GM13976 (cell line): ENCODE measurements at regions not wholly inside any gene's neighbourhood (a gene's known extent, or its start where the extent isn't known, plus 50 kb on each side); places are given as distances from the start of the nearest gene placed in this dataset.

ENCODE experiments used
- DNase-seq: peaks from one replicate; pipeline ENCODE4 v3.0.0; 2012; ENCODE audit warnings: low spot score
- in situ Hi-C: fragments of 300-500 bp; cut with MboI; formaldehyde crosslinking; loops from one replicate; pipeline ENCODE4 v1.12.0; 2022; ENCODE audit warnings: low sequenced_read_pairs, mixed read lengths, inconsistent platforms; ENCODE audit not compliant: unreplicated experiment
- TF ChIP-seq, protein P1 (sequence below): IDR thresholded peaks from 2 replicates; pipeline ENCODE4 v1.5.1; 2012; ENCODE audit warnings: borderline replicate concordance, mild to moderate bottlenecking; ENCODE audit not compliant: insufficient read depth; ENCODE audit errors: extremely low read depth, missing control alignments, control extremely low read depth

DNA sequence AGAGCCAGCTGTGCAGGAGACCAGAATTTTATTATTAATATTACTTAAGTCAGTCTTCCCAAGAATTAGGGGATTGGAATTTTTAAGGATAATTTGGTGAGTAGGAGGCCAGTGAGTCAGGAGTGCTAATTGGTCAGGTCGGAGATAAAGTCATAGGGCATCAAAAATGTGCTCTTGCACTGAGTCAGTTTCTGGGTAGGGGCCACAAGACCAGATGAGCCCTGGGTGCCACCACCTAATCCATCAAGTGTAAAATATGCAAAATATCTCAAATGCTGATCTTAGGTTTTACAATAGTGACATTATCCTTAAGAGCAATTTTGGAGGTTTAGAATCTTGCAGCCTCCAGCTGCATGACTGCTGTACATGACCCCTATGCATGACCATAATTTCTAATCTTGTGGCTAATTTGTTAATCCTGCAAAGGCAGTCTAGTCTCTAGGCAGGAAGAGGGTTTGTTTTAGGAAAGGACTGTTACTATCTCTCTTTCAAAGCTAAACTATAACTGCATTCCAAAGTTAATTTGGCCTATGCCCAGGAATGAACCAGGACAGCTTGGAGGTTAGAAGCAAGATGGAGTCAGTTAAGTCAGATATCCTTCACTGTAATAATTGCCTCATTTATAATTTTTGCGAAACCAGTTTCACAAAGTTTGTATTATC, 215.9 kb downstream of the RNF152 start:
- TF ChIP-seq, protein P1, sequence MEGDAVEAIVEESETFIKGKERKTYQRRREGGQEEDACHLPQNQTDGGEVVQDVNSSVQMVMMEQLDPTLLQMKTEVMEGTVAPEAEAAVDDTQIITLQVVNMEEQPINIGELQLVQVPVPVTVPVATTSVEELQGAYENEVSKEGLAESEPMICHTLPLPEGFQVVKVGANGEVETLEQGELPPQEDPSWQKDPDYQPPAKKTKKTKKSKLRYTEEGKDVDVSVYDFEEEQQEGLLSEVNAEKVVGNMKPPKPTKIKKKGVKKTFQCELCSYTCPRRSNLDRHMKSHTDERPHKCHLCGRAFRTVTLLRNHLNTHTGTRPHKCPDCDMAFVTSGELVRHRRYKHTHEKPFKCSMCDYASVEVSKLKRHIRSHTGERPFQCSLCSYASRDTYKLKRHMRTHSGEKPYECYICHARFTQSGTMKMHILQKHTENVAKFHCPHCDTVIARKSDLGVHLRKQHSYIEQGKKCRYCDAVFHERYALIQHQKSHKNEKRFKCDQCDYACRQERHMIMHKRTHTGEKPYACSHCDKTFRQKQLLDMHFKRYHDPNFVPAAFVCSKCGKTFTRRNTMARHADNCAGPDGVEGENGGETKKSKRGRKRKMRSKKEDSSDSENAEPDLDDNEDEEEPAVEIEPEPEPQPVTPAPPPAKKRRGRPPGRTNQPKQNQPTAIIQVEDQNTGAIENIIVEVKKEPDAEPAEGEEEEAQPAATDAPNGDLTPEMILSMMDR, result no peak
- no peak for DNase-seq
- in situ Hi-C loops, result no loop called here

DNA sequence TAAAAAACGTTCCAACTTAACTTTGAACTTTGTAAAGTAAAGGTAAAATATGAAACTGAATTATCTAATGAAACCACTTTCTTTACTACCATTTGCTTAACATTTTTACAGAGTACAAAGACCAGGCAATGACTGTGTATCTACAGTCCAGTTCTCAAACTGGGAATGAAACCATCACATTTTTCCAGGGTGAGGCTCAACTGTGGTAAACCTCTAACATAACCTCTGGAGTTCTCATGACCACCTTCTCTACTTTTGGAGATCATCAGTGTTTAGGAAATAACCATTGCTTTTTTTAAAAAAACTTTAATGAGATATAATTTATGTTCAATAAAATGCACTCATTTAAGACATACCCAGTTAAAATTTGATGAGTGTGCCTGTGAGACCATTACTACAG, 223.5 kb downstream of the RNF152 start:
- no peak for DNase-seq
- TF ChIP-seq, protein P1, result no peak
- in situ Hi-C loops, result no loop called here

DNA sequence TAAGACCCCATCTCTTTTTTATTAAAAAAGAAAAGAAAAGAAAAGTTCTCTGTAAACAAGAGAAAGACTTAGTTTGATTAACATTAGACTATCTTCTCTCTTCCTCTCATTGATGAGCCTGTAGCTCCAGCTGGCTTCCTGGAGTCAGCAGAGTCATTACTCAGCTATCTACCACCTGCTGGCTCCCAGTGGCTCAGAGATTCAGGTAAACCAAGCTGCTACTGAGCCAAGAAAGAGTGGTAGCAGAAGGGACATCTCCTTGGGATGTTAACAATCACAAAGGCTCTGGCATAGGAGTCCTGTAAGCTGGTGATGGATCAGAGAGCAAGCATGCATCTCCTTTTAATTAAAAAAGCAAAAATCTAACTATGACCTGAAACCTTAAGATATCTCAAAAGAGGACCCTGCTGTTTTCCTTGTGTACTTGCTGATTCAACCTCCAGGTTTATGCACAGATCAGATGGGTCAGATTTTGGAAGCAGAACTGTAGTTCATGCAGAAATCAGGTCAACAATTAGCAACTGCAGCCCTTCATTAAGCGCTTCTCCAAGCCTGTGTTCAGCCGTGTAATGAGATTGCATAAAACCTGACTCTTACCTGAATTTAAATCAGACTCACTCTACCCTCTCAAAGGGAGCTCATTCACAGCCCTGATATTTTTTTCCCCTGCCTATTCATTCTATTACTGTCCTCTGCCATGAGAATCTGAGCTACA, 225.8 kb downstream of the RNF152 start:
- DNase-seq, result no peak
- TF ChIP-seq, protein P1, result no peak
- in situ Hi-C loops, result no loop called here

DNA sequence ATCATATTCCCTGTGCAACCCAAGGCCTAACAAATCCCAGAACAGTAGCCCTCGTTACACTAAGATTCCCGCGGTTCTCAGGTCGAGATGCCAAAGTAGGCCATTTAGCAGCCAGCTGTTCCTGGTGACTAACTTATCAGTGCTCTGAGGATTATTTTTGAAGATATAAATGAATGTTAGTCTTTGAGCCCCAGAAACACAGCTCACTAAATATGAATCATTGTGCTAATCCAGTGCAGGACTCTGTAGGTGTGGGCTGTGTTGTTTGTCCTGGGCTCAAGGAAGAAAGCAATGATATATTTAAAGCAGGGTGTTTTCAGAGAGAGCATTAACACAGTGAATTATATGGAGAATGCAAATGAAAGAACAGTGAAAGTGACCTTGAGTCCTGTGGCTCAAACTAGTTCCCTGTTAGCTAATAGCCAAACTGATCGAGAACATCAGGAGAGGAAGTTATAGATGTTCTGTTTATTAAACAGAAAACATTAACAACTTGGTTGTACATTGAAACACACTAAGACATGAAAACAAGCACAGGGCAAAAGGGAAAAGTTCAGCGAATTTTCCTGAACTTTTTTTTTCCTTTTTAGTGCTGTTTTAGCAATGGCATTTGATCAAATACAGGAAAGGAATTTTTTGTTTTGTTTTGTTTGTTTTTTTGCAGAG, 228.3 kb downstream of the RNF152 start:
- in situ Hi-C loops, result no loop called here
- DNase-seq, result no peak
- TF ChIP-seq, protein P1, result no peak

DNA sequence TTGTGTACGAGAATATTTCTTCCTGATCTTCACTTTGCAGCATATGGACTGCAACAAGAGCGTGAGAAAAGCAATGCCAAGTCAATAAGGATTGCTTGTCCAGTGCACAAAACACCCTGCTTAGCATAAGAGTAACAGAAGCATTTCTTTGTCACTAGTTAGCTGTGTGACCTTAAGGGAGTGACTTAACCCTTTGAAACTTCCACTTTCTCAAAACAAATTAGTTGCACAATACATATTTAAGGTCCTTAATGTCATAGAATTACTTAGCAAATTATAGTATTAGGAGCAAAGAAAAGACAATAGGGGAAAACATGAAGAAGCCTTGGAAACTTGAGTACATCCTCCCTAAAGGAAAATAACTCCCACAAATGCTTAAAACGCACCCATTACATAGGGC, 230.1 kb downstream of the RNF152 start:
- no peak for DNase-seq
- TF ChIP-seq, protein P1, result no peak
- in situ Hi-C loops, result no loop called here

DNA sequence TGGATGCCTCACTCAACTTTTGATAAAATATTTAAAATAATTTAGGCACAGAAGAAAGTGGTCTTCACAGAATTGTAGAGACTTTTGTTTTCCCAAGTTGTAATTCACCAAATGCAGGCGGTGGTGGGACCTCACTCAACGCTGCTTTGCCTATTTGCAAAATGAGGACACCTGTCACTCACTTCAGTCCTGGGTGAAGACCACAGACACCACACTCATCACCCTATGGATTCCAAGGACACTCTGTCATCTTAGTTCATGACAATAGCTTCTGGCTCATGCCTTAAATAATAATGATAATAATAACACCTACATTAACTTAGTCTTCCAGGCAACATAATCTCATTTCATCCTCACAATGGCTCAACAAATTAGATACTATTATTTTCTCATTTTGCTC, 234.4 kb downstream of the RNF152 start:
- in situ Hi-C loops, result no loop called here
- TF ChIP-seq, protein P1, result no peak
- DNase-seq, result no peak
